ENCODE measurements at regions not wholly inside any gene's neighbourhood (a gene's known extent, or its start where the extent isn't known, plus 50 kb on each side); places are given as distances from the start of the nearest gene placed in this dataset.

GRCh38 chr4:143133977-143134376 lies 50.7 kb upstream of the USP38 start:
- no peaks in the 10 kb centered on the region for H3K36me3 ChIP-seq (ENCODE audit: control insufficient read depth in 2 of 2, insufficient read depth in 2 of 2, low read length in 1 of 2)
- 46 to 58% methylated on average over 1 of the region's 1 CpG for WGBS, 2 donors
- H3K27me3 ChIP-seq (ENCODE audit: control insufficient read depth in 1 of 2, insufficient read depth in 2 of 2, low read length in 2 of 2), result no peaks in the 10 kb centered on the region
- no peak overlapping the region for H3K27ac ChIP-seq (ENCODE audit: low read depth in 2 of 2, low read length in 1 of 2)
- H3K4me3 ChIP-seq (ENCODE audit: low read depth in 1 of 2, low read length in 2 of 2), result no peak overlapping the region
- no peaks in the 10 kb centered on the region for H3K9me3 ChIP-seq (ENCODE audit: control insufficient read depth in 2 of 2, insufficient read depth in 1 of 2, low read depth in 1 of 2, low read length in 1 of 2)
- no peaks in the 10 kb centered on the region for H3K4me1 ChIP-seq (ENCODE audit: control insufficient read depth in 2 of 2, insufficient read depth in 2 of 2, low read length in 1 of 2)
